Left ventricle myocardium superior (tissue), 1 donor: ENCODE measurements at regions not wholly inside any gene's neighbourhood (a gene's known extent, or its start where the extent isn't known, plus 50 kb on each side); places are given as distances from the start of the nearest gene placed in this dataset.

Experiments
- ATAC-seq: fragments of 200-7000 bp; cut with Tn5 transposase; one replicate; pipeline ENCODE4 v1.9.1; 2020; ENCODE audit warnings: mild to moderate bottlenecking, moderate library complexity
- DNase-seq: peaks from one replicate; pipeline ENCODE4 v3.0.0-alpha.2; 2020
- intact Hi-C: fragments of 100-400 bp; cut with micrococcal nuclease; formaldehyde crosslinking; loops from one replicate; pipeline ENCODE4 v1.11.0; 2022
- donor health status: DM: no; HTN: yes; CAD: no; lungs with severe emphysema.

GRCh38 chr15:81432179-81432578, 58.2 kb upstream of the TMC3 start:
- intact Hi-C loops: no loop called here
- peak; percentile 60 for ATAC-seq
- DNase-seq: no peak

DNA sequence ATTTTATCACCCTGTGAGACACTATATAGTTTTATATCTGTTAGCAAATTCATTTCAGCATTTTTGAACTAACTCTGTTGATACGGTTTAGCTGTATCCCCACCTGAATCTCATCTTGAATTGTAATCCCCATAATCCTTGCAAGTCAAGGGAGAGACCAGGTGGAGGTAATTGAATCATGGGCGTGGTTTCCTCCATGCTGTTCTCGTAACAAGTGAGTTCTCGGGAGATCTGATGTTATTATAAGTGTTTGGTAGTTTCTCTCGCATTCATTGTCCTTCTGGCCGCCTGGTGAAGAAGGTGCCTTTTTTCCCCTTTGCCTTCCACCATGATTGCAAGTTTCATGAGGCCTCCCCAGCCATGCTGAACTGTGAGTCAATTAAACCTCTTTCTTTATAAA, 53.2 kb upstream of the TMC3 start:
- ATAC-seq (no peak), DNase-seq (no peak)

GRCh38 chr15:81425905-81426304, 51.9 kb upstream of the TMC3 start:
- DNase-seq (no peak), ATAC-seq (no peak)
- intact Hi-C loops: no loop called here

More for the DNA sequence above, 53.2 kb upstream of the TMC3 start:
- intact Hi-C loops: no loop called here
